NCI-H1105 (cell line): ENCODE measurements at regions not wholly inside any gene's neighbourhood (a gene's known extent, or its start where the extent isn't known, plus 50 kb on each side); places are given as distances from the start of the nearest gene placed in this dataset.

Experiments used
- DNase-seq: peaks from one replicate; lab custom pipeline; 2025; lab: John Stamatoyannopoulos, UW

GRCh38 chr5:60335913-60336312 is 364.1 kb downstream of the DEPDC1B start:
- no peak for DNase-seq

- no peak for DNase-seq
These were observed 365.7 kb downstream of the DEPDC1B start for GRCh38 chr5:60334281-60334713.

- DNase-seq: no peak
These were observed 366.9 kb downstream of the DEPDC1B start for GRCh38 chr5:60333005-60333571.

GRCh38 chr5:60332244-60333004 is 367.5 kb downstream of the DEPDC1B start:
- DNase-seq: no peak

- no peak for DNase-seq
These were observed 369.7 kb downstream of the DEPDC1B start for GRCh38 chr5:60330236-60330635.

GRCh38 chr5:60325870-60326269 is 374.1 kb downstream of the DEPDC1B start:
- no peak for DNase-seq

GRCh38 chr5:60323596-60323995 is 376.4 kb downstream of the DEPDC1B start:
- DNase-seq: no peak

GRCh38 chr5:60312098-60312497 is 387.9 kb downstream of the DEPDC1B start:
- DNase-seq: no peak

GRCh38 chr5:60299944-60300343 is 400.0 kb downstream of the DEPDC1B start:
- no peak for DNase-seq

- DNase-seq: no peak
These were observed 402.3 kb downstream of the DEPDC1B start for GRCh38 chr5:60297658-60298057.

- DNase-seq: no peak
These were observed 401.9 kb upstream of the PDE4D start for GRCh38 chr5:60295423-60295822.

GRCh38 chr5:60293518-60293917 is 400.0 kb upstream of the PDE4D start:
- DNase-seq: no peak

GRCh38 chr5:60287174-60287771 is 393.7 kb upstream of the PDE4D start:
- no peak for DNase-seq

- DNase-seq: no peak
These were observed 392.4 kb upstream of the PDE4D start for GRCh38 chr5:60285910-60286309.

GRCh38 chr5:60280943-60281342 is 387.4 kb upstream of the PDE4D start:
- no peak for DNase-seq

- no peak for DNase-seq
These were observed 384.4 kb upstream of the PDE4D start for GRCh38 chr5:60277941-60278340.

GRCh38 chr5:60274747-60275146 is 381.2 kb upstream of the PDE4D start:
- no peak for DNase-seq

GRCh38 chr5:60271517-60271916 is 378.0 kb upstream of the PDE4D start:
- DNase-seq: no peak

GRCh38 chr5:60267907-60268306 is 374.4 kb upstream of the PDE4D start:
- DNase-seq: no peak

- DNase-seq: no peak
These were observed 369.8 kb upstream of the PDE4D start for GRCh38 chr5:60263346-60263745.

- no peak for DNase-seq
These were observed 369.2 kb upstream of the PDE4D start for GRCh38 chr5:60262576-60263295.

GRCh38 chr5:60261732-60262131 is 368.2 kb upstream of the PDE4D start:
- no peak for DNase-seq

GRCh38 chr5:60260658-60261057 is 367.1 kb upstream of the PDE4D start:
- no peak for DNase-seq
